ENCODE measurements at regions not wholly inside any gene's neighbourhood (a gene's known extent, or its start where the extent isn't known, plus 50 kb on each side); places are given as distances from the start of the nearest gene placed in this dataset.

- H3K27ac ChIP-seq: no peak overlapping the region
- TF ChIP-seq CTCF (IDR thresholded peaks at IDR 0.05) (no peak), POLR2A (IDR thresholded peaks at IDR 0.05) (no peak)
- peaks cover 0 to 24% (median 0%) of the 10 kb centered on the region in 9 donors for H3K27me3 ChIP-seq
- no peak overlapping the region for H3K4me3 ChIP-seq
- no peaks in the 10 kb centered on the region for H3K9me3 ChIP-seq
- intact Hi-C loops (cut with DNase I): no loop called here
- ATAC-seq (no peak), DNase-seq (no peak)
- no peaks in the 10 kb centered on the region for H3K36me3 ChIP-seq
- no peaks in the 10 kb centered on the region for H3K4me1 ChIP-seq
- 77 to 81% (median 79%) methylated on average over 10 to 11 of the region's 11 CpGs for WGBS, 4 donors
Measured at GRCh38 chr22:48263791-48264351, 1501.4 kb downstream of the TBC1D22A start.

DNA sequence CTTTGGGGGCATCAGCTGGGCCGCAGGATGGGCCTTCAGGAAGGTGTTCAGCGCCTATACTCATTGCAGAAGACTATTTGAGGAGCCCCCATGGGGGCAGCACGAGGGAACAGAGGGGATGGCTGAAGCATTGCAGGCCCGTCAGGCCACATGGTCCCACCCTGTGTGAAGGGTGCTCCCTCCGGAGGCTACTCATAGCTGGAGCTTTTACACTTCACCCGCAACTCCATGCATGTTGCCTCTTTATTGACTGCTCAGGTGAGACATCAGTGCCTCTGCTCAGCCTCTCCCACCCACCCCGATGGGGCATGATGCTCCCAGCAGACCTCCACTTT lies 1500.9 kb downstream of the TBC1D22A start:
- ATAC-seq: no peak
- WGBS, 4 donors: 62 to 85% (median 70%) methylated on average over 5 to 7 of the region's 7 CpGs
- Histone ChIP-seq H3K9me3 (no peaks in the 10 kb centered on the region), H3K27ac (no peak overlapping the region), H3K27me3 (peaks cover 0 to 23% (median 0%) of the 10 kb centered on the region in 9 donors), H3K4me3 (no peak overlapping the region), H3K4me1 (no peaks in the 10 kb centered on the region), H3K36me3 (no peaks in the 10 kb centered on the region)
- no peak for DNase-seq
- TF ChIP-seq POLR2A (IDR thresholded peaks at IDR 0.05): no peak
- TF ChIP-seq CTCF (IDR thresholded peaks at IDR 0.05): no peak
- intact Hi-C loops (cut with DNase I): no loop called here

GRCh38 chr22:48262596-48263430 lies 1500.4 kb downstream of the TBC1D22A start:
- no peak overlapping the region for H3K27ac ChIP-seq
- no peak for DNase-seq
- H3K36me3 ChIP-seq: no peaks in the 10 kb centered on the region
- no peak overlapping the region for H3K4me3 ChIP-seq
- H3K9me3 ChIP-seq: no peaks in the 10 kb centered on the region
- 74 to 84% (median 77%) methylated on average over 10 of the region's 10 CpGs for WGBS, 4 donors
- no peaks in the 10 kb centered on the region for H3K4me1 ChIP-seq
- intact Hi-C loops (cut with DNase I): no loop called here
- H3K27me3 ChIP-seq: peaks cover 0 to 17% (median 0%) of the 10 kb centered on the region in 9 donors
- no peak for ATAC-seq
- TF ChIP-seq POLR2A (IDR thresholded peaks at IDR 0.05) (no peak), CTCF (IDR thresholded peaks at IDR 0.05) (no peak)

DNA sequence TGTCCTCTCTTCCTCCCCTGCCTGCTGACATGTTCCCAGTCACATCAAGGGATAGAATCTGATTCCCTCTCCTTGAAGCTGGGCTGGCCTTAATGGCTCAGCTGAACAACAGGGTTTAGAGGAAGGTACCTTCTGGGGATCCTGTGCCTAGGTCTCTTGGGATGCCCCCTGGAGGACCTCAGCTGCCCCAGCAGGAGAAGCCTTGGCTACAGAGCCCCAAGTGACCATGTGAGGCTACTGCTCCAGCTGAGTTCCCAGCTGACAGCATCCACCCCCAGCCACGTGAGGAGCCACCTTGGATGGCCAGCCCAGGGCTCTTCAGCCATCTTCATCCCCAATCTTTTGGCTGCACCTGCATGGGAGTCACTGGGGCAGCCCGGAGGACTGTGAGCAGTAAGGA lies 1499.3 kb downstream of the TBC1D22A start:
- H3K36me3 ChIP-seq: no peaks in the 10 kb centered on the region
- H3K4me3 ChIP-seq: no peak overlapping the region
- no peak for TF ChIP-seq POLR2A (IDR thresholded peaks at IDR 0.05)
- TF ChIP-seq CTCF (IDR thresholded peaks at IDR 0.05): no peak
- no peak overlapping the region for H3K27ac ChIP-seq
- DNase-seq: no peak
- H3K4me1 ChIP-seq: no peaks in the 10 kb centered on the region
- WGBS, 4 donors: 68 to 82% (median 79%) methylated on average over 2 of the region's 2 CpGs
- no peaks in the 10 kb centered on the region for H3K9me3 ChIP-seq
- intact Hi-C loops (cut with DNase I): no loop called here
- ATAC-seq: no peak
- peaks cover 0 to 19% (median 0%) of the 10 kb centered on the region in 9 donors for H3K27me3 ChIP-seq

All from heart left ventricle (tissue), 16 donors.